ENCODE measurements at regions not wholly inside any gene's neighbourhood (a gene's known extent, or its start where the extent isn't known, plus 50 kb on each side); places are given as distances from the start of the nearest gene placed in this dataset.
"Not testable (repeated sequence)": the region's sequence is repeated elsewhere in the genome, so short reads cannot be mapped to it uniquely, and the experiment has no call there.

- ATAC-seq, result no peak
Observed at GRCh38 chr7:17437586-17437985, 139.1 kb downstream of the AHR start.

GRCh38 chr7:17440025-17440784 lies 141.8 kb downstream of the AHR start:
- not testable (repeated sequence) for DNase-seq (ENCODE audit: low spot score)
- ATAC-seq, result peak; percentile 42

More at GRCh38 chr7:17437586-17437985, 139.1 kb downstream of the AHR start:
- DNase-seq (ENCODE audit: low spot score), result no peak

- DNase-seq (ENCODE audit: low spot score), result no peak
- no peak for ATAC-seq
Observed at GRCh38 chr7:17440831-17441230, 142.4 kb downstream of the AHR start.

GRCh38 chr7:17441557-17441956 lies 143.1 kb downstream of the AHR start:
- DNase-seq (ENCODE audit: low spot score) (no peak), ATAC-seq (no peak)

GRCh38 chr7:17444151-17444550 lies 145.7 kb downstream of the AHR start:
- DNase-seq (ENCODE audit: low spot score), result no peak
- ATAC-seq, result no peak

- DNase-seq (ENCODE audit: low spot score) (no peak), ATAC-seq (peak; percentile 79)
Observed at GRCh38 chr7:17444673-17445072, 146.2 kb downstream of the AHR start.

- DNase-seq (ENCODE audit: low spot score) (peak; percentile 45), ATAC-seq (peak; percentile 76)
Observed at GRCh38 chr7:17446340-17446739, 147.9 kb downstream of the AHR start.

GRCh38 chr7:17447728-17448478 lies 149.5 kb downstream of the AHR start:
- ATAC-seq (no peak), DNase-seq (ENCODE audit: low spot score) (no peak)

GRCh38 chr7:17448479-17449423 lies 150.3 kb downstream of the AHR start:
- ATAC-seq, result no peak

GRCh38 chr7:17456541-17456940 lies 158.1 kb downstream of the AHR start:
- ATAC-seq (no peak), DNase-seq (ENCODE audit: low spot score) (no peak)

More at GRCh38 chr7:17448479-17449423, 150.3 kb downstream of the AHR start:
- DNase-seq (ENCODE audit: low spot score), result no peak

- peak; percentile 33 for ATAC-seq
- no peak for DNase-seq (ENCODE audit: low spot score)
Observed at GRCh38 chr7:17460001-17460400, 161.5 kb downstream of the AHR start.

- no peak for DNase-seq (ENCODE audit: low spot score)
- no peak for ATAC-seq
Observed at GRCh38 chr7:17460665-17461064, 162.2 kb downstream of the AHR start.

- ATAC-seq (no peak), DNase-seq (ENCODE audit: low spot score) (no peak)
Observed at GRCh38 chr7:17462131-17462631, 163.7 kb downstream of the AHR start.

- ATAC-seq (no peak), DNase-seq (ENCODE audit: low spot score) (no peak)
Observed at GRCh38 chr7:17463511-17464085, 165.1 kb downstream of the AHR start.

- DNase-seq (ENCODE audit: low spot score) (no peak), ATAC-seq (no peak)
Observed at GRCh38 chr7:17466216-17466615, 167.8 kb downstream of the AHR start.

- DNase-seq (ENCODE audit: low spot score) (no peak), ATAC-seq (no peak)
Observed at GRCh38 chr7:17467386-17467945, 169.0 kb downstream of the AHR start.

GRCh38 chr7:17471325-17471724 lies 172.9 kb downstream of the AHR start:
- ATAC-seq, result no peak
- DNase-seq (ENCODE audit: low spot score), result no peak

GRCh38 chr7:17472518-17472917 lies 174.1 kb downstream of the AHR start:
- DNase-seq (ENCODE audit: low spot score), result no peak
- ATAC-seq, result no peak

GRCh38 chr7:17472939-17473338 lies 174.5 kb downstream of the AHR start:
- ATAC-seq (no peak), DNase-seq (ENCODE audit: low spot score) (no peak)

- no peak for ATAC-seq
Observed at GRCh38 chr7:17474724-17475344, 176.4 kb downstream of the AHR start.

More at GRCh38 chr7:17474724-17475344, 176.4 kb downstream of the AHR start:
- DNase-seq (ENCODE audit: low spot score), result no peak
